Caco-2 (cell line): ENCODE measurements at regions not wholly inside any gene's neighbourhood (a gene's known extent, or its start where the extent isn't known, plus 50 kb on each side); places are given as distances from the start of the nearest gene placed in this dataset.

Experiments
- BruUV-seq: library from RNA; stranded (reverse); fragments of 400-500 nt; replicated peaks from 2 replicates; lab custom pipeline; 2021; lab: Mats Ljungman, UMichigan
- CTCF ChIA-PET: fragments of 300-600 bp; sonication (Branson Sonifier 250); formaldehyde crosslinking; loops from one replicate; lab custom pipeline; 2022; ENCODE audit warnings: antibody characterized with exemption; lab: Charles Lee
- POLR2A ChIA-PET: fragments of 300-600 bp; sonication (Branson Sonifier 250); formaldehyde crosslinking; loops from one replicate; lab custom pipeline; 2022; ENCODE audit warnings: antibody characterized with exemption; lab: Charles Lee
- DNase-seq, 2 experiments: peaks; one replicate each; pipeline versions ENCODE4 v3.0.0 to v3.0.0-alpha.2; 2020 to 2022
- H3K27me3 ChIP-seq: replicated peaks from 2 replicates; pipeline ENCODE4 v1.6.0; 2011; ENCODE audit warnings: low read length; ENCODE audit not compliant: control insufficient read depth, insufficient read depth
- H3K36me3 ChIP-seq: 2 replicates; pipeline ENCODE4 v1.5.1; 2011; ENCODE audit warnings: low read length; ENCODE audit not compliant: control insufficient read depth, insufficient read depth
- H3K4me1 ChIP-seq: fragments of 250-450 bp; sonication (Bioruptor Pico); 2 replicates; pipeline ENCODE4 v1.5.1; 2020; ENCODE audit warnings: mild to moderate bottlenecking
- H3K4me3 ChIP-seq: 2 replicates; pipeline ENCODE4 v1.5.1; 2011; ENCODE audit warnings: low read depth, mild to moderate bottlenecking, control low read depth, low read length
- H3K9me3 ChIP-seq: fragments of 250-450 bp; sonication (Bioruptor Pico); 2 replicates; pipeline ENCODE4 v1.5.1; 2020; ENCODE audit warnings: mild to moderate bottlenecking, moderate library complexity
- H3K27ac Mint-ChIP-seq: one replicate; pipeline ENCODE4 v1.8.0; 2022; ENCODE audit warnings: mixed read lengths; ENCODE audit not compliant: unreplicated experiment
- H3K27me3 Mint-ChIP-seq: one replicate; pipeline ENCODE4 v1.8.0; 2022; ENCODE audit warnings: mixed read lengths; ENCODE audit not compliant: insufficient read depth, unreplicated experiment
- H3K36me3 Mint-ChIP-seq: one replicate; pipeline ENCODE4 v1.8.0; 2022; ENCODE audit warnings: mild to moderate bottlenecking, mixed read lengths; ENCODE audit not compliant: insufficient read depth, unreplicated experiment
- H3K4me1 Mint-ChIP-seq: one replicate; pipeline ENCODE4 v1.8.0; 2022; ENCODE audit warnings: low read depth, mixed read lengths; ENCODE audit not compliant: unreplicated experiment
- H3K4me3 Mint-ChIP-seq: one replicate; pipeline ENCODE4 v1.8.0; 2022; ENCODE audit warnings: mild to moderate bottlenecking, moderate library complexity, mixed read lengths; ENCODE audit not compliant: unreplicated experiment
- H3K9me3 Mint-ChIP-seq: one replicate; pipeline ENCODE4 v1.8.0; 2022; ENCODE audit warnings: mixed read lengths; ENCODE audit not compliant: unreplicated experiment
- CTCF ChIP-seq, 2 experiments: fragments of 200-600 bp in 1 of 2; IDR thresholded peaks; 1 replicate in 1 of 2; 2 replicates in 1 of 2; pipeline versions ENCODE4 v1.5.1 to v1.8.0; 2011 to 2022; ENCODE audit warnings: antibody characterized with exemption in 1 of 2, control low read depth in 1 of 2, inconsistent platforms in 1 of 2, low read depth in 1 of 2, low read length in 1 of 2, mild to moderate bottlenecking in 1 of 2, moderate library complexity in 1 of 2; ENCODE audit not compliant: insufficient read depth in 1 of 2, severe bottlenecking in 1 of 2, unreplicated experiment in 1 of 2
- intact Hi-C: fragments of 100-400 bp; cut with micrococcal nuclease; formaldehyde crosslinking; loops from one replicate; pipeline ENCODE4 v1.10.0; 2022; ENCODE audit not compliant: unreplicated experiment

GRCh38 chr17:36825113-36825512 is 112.2 kb upstream of the LHX1 start:
- DNase-seq = no peak
- POLR2A ChIA-PET = no interaction called here
- no peak for TF ChIP-seq CTCF (IDR thresholded peaks at IDR 0.05; ENCODE audit: insufficient read depth in 1 of 2, low read depth in 1 of 2, low read length in 1 of 2, severe bottlenecking in 1 of 2, unreplicated experiment in 1 of 2)
- Mint-ChIP-seq H3K4me3 (no peak overlapping the region), H3K9me3 (no peaks in the 10 kb centered on the region), H3K27me3 (peaks cover 27% of the 10 kb centered on the region), H3K4me1 (no peaks in the 10 kb centered on the region), H3K36me3 (no peaks in the 10 kb centered on the region), H3K27ac (no peak overlapping the region)
- H3K9me3 ChIP-seq = no peaks in the 10 kb centered on the region
- H3K4me3 ChIP-seq = no peak overlapping the region
- intact Hi-C loops = no loop called here
- no peaks in the 10 kb centered on the region for H3K4me1 ChIP-seq
- no TSS peak for BruUV-seq
- no peaks in the 10 kb centered on the region for H3K27me3 ChIP-seq
- CTCF ChIA-PET = no interaction called here
- H3K36me3 ChIP-seq = no peaks in the 10 kb centered on the region

GRCh38 chr17:36825521-36825920 is 111.8 kb upstream of the LHX1 start:
- no peaks in the 10 kb centered on the region for H3K36me3 Mint-ChIP-seq
- POLR2A ChIA-PET = no interaction called here
- no TSS peak for BruUV-seq

GRCh38 chr17:36825951-36826350 is 111.3 kb upstream of the LHX1 start:
- Histone ChIP-seq H3K36me3 (no peaks in the 10 kb centered on the region), H3K9me3 (no peaks in the 10 kb centered on the region), H3K4me3 (no peak overlapping the region), H3K4me1 (no peaks in the 10 kb centered on the region), H3K27me3 (no peaks in the 10 kb centered on the region)
- H3K9me3 Mint-ChIP-seq = no peaks in the 10 kb centered on the region
- CTCF ChIA-PET = no interaction called here
- H3K36me3 Mint-ChIP-seq = no peaks in the 10 kb centered on the region
- POLR2A ChIA-PET = no interaction called here
- no peak for DNase-seq
- no peaks in the 10 kb centered on the region for H3K4me1 Mint-ChIP-seq
- no TSS peak for BruUV-seq
- H3K4me3 Mint-ChIP-seq = no peak overlapping the region
- TF ChIP-seq CTCF (IDR thresholded peaks at IDR 0.05; ENCODE audit: insufficient read depth in 1 of 2, low read depth in 1 of 2, low read length in 1 of 2, severe bottlenecking in 1 of 2, unreplicated experiment in 1 of 2) = no peak
- peaks cover 27% of the 10 kb centered on the region for H3K27me3 Mint-ChIP-seq
- intact Hi-C loops = no loop called here
- no peak overlapping the region for H3K27ac Mint-ChIP-seq

More at GRCh38 chr17:36825521-36825920, 111.8 kb upstream of the LHX1 start:
- Mint-ChIP-seq H3K27me3 (peaks cover 27% of the 10 kb centered on the region), H3K4me1 (no peaks in the 10 kb centered on the region), H3K4me3 (no peak overlapping the region), H3K27ac (no peak overlapping the region), H3K9me3 (no peaks in the 10 kb centered on the region)
- Histone ChIP-seq H3K27me3 (no peaks in the 10 kb centered on the region), H3K4me1 (no peaks in the 10 kb centered on the region), H3K4me3 (no peak overlapping the region), H3K36me3 (no peaks in the 10 kb centered on the region), H3K9me3 (no peaks in the 10 kb centered on the region)
- no peak for DNase-seq
- CTCF ChIA-PET = no interaction called here
- TF ChIP-seq CTCF (IDR thresholded peaks at IDR 0.05; ENCODE audit: insufficient read depth in 1 of 2, low read depth in 1 of 2, low read length in 1 of 2, severe bottlenecking in 1 of 2, unreplicated experiment in 1 of 2) = no peak
- intact Hi-C loops = no loop called here
